ENCODE measurements at regions not wholly inside any gene's neighbourhood (a gene's known extent, or its start where the extent isn't known, plus 50 kb on each side); places are given as distances from the start of the nearest gene placed in this dataset.

DNA sequence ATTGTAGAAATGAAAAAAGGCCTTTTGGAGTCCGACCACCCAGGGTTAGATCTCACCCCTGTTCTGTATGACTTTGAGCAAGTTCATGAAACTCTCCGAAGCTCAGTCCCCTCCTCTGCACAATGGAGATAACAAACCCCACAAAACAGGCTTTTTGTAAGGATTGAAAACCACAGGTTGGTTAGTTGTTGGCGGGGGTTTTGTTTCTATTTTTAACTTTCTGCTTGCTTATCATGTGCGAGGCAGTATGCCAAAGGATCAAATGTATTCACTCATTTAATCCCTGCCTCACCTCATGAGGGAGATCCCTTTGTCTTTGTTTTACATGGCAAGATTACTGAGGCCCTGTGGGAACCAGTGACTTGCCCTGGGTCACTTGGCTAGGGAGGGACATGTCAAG is 539.1 kb downstream of the CDK5RAP2 start:
- H3K27ac ChIP-seq = no peak overlapping the region
- in situ Hi-C loops (cut with MboI; ENCODE audit: low pct_ligation_motif_present in 1 of 4, low pct_unique_long_range_greater_than_20kb in 1 of 4, low sequenced_read_pairs in 3 of 4) = no loop called here
- no peak for TF ChIP-seq POLR2A (IDR thresholded peaks at IDR 0.05)
- no peak for TF ChIP-seq POLR2AphosphoS5 (IDR thresholded peaks at IDR 0.05)
- no peak for TF ChIP-seq EP300 (IDR thresholded peaks at IDR 0.05; ENCODE audit: low read depth)
- TF ChIP-seq, protein P1, sequence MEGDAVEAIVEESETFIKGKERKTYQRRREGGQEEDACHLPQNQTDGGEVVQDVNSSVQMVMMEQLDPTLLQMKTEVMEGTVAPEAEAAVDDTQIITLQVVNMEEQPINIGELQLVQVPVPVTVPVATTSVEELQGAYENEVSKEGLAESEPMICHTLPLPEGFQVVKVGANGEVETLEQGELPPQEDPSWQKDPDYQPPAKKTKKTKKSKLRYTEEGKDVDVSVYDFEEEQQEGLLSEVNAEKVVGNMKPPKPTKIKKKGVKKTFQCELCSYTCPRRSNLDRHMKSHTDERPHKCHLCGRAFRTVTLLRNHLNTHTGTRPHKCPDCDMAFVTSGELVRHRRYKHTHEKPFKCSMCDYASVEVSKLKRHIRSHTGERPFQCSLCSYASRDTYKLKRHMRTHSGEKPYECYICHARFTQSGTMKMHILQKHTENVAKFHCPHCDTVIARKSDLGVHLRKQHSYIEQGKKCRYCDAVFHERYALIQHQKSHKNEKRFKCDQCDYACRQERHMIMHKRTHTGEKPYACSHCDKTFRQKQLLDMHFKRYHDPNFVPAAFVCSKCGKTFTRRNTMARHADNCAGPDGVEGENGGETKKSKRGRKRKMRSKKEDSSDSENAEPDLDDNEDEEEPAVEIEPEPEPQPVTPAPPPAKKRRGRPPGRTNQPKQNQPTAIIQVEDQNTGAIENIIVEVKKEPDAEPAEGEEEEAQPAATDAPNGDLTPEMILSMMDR (IDR thresholded peaks at IDR 0.05) = no peak
- 51 to 63% methylated on average over 3 to 4 of the region's 4 CpGs for WGBS, 2 donors (ENCODE audit: low coverage in 1 of 2)
- no peak overlapping the region for H3K4me3 ChIP-seq
- DNase-seq = no peak
- H3K4me1 ChIP-seq = no peaks in the 10 kb centered on the region
- no peaks in the 10 kb centered on the region for H3K9me3 ChIP-seq
- H3K36me3 ChIP-seq = no peaks in the 10 kb centered on the region
- intact Hi-C loops (cut with DNase I; ENCODE audit: low total_unique reads) = no loop called here
- H3K27me3 ChIP-seq = no peaks in the 10 kb centered on the region

GRCh38 chr9:120038342-120038741 is 541.6 kb downstream of the CDK5RAP2 start:
- H3K9me3 ChIP-seq = no peaks in the 10 kb centered on the region
- no peak overlapping the region for H3K27ac ChIP-seq
- intact Hi-C loops (cut with DNase I; ENCODE audit: low total_unique reads) (no loop called here), in situ Hi-C loops (cut with MboI; ENCODE audit: low pct_ligation_motif_present in 1 of 4, low pct_unique_long_range_greater_than_20kb in 1 of 4, low sequenced_read_pairs in 3 of 4) (no loop called here)
- 61 to 78% methylated on average over 4 of the region's 4 CpGs for WGBS, 2 donors (ENCODE audit: low coverage in 1 of 2)
- H3K27me3 ChIP-seq = no peaks in the 10 kb centered on the region
- no peak overlapping the region for H3K4me3 ChIP-seq
- TF ChIP-seq POLR2A (IDR thresholded peaks at IDR 0.05) (no peak), EP300 (IDR thresholded peaks at IDR 0.05; ENCODE audit: low read depth) (no peak), POLR2AphosphoS5 (IDR thresholded peaks at IDR 0.05) (no peak)
- TF ChIP-seq, protein P1 (IDR thresholded peaks at IDR 0.05) = no peak
- no peaks in the 10 kb centered on the region for H3K36me3 ChIP-seq
- H3K4me1 ChIP-seq = no peaks in the 10 kb centered on the region
- no peak for DNase-seq

GRCh38 chr9:120032639-120033038 is 547.3 kb downstream of the CDK5RAP2 start:
- Histone ChIP-seq H3K9me3 (no peaks in the 10 kb centered on the region), H3K36me3 (no peaks in the 10 kb centered on the region), H3K4me3 (no peak overlapping the region), H3K27me3 (no peaks in the 10 kb centered on the region), H3K27ac (no peak overlapping the region), H3K4me1 (no peaks in the 10 kb centered on the region)
- intact Hi-C loops (cut with DNase I; ENCODE audit: low total_unique reads) (no loop called here), in situ Hi-C loops (cut with MboI; ENCODE audit: low pct_ligation_motif_present in 1 of 4, low pct_unique_long_range_greater_than_20kb in 1 of 4, low sequenced_read_pairs in 3 of 4) (no loop called here)
- no peak for TF ChIP-seq POLR2A (IDR thresholded peaks at IDR 0.05)
- TF ChIP-seq, protein P1 (IDR thresholded peaks at IDR 0.05) = no peak
- no peak for TF ChIP-seq EP300 (IDR thresholded peaks at IDR 0.05; ENCODE audit: low read depth)
- TF ChIP-seq POLR2AphosphoS5 (IDR thresholded peaks at IDR 0.05) = no peak
- no peak for DNase-seq
- 94% methylated on average over 9 of the region's 9 CpGs; no CpG with 5 or more reads in 1 of the 2 donors for WGBS, 2 donors (ENCODE audit: low coverage in 1 of 2)

DNA sequence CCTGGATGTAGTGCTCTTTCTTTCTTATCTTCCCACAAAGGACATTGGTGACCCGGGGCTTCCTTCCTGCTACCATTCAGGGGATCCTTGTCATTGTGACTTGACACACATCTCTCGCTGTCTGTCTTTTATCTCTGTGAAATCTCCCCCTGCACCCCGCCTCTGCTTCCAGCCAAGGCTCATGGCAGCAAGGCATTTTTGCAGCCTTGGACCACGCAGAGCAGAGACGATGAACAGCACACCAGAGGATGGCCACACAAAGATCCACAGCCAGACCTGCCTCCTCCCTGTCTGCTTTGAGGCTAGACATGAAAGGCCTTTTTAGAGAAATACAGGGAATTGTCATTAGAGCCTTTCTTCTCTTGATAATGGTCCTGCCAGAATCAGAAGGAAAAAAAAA is 549.1 kb downstream of the CDK5RAP2 start:
- Histone ChIP-seq H3K4me1 (no peaks in the 10 kb centered on the region), H3K36me3 (no peaks in the 10 kb centered on the region), H3K27me3 (no peaks in the 10 kb centered on the region), H3K9me3 (no peaks in the 10 kb centered on the region), H3K4me3 (no peak overlapping the region), H3K27ac (no peak overlapping the region)
- in situ Hi-C loops (cut with MboI; ENCODE audit: low pct_ligation_motif_present in 1 of 4, low pct_unique_long_range_greater_than_20kb in 1 of 4, low sequenced_read_pairs in 3 of 4) (no loop called here), intact Hi-C loops (cut with DNase I; ENCODE audit: low total_unique reads) (no loop called here)
- WGBS, 2 donors (ENCODE audit: low coverage in 1 of 2) = 42 to 52% methylated on average over 5 of the region's 5 CpGs
- no peak for TF ChIP-seq POLR2A (IDR thresholded peaks at IDR 0.05)
- TF ChIP-seq, protein P1 (IDR thresholded peaks at IDR 0.05) = no peak
- TF ChIP-seq EP300 (IDR thresholded peaks at IDR 0.05; ENCODE audit: low read depth) = no peak
- no peak for TF ChIP-seq POLR2AphosphoS5 (IDR thresholded peaks at IDR 0.05)
- no peak for DNase-seq
